Stomach (tissue), 4 donors: ENCODE measurements at regions not wholly inside any gene's neighbourhood (a gene's known extent, or its start where the extent isn't known, plus 50 kb on each side); places are given as distances from the start of the nearest gene placed in this dataset.

Experiments used
- EP300 ChIP-seq: sonication (generic); formaldehyde crosslinking; IDR thresholded peaks from one replicate; pipeline ENCODE4 v1.6.1; 2017; ENCODE audit warnings: antibody characterized with exemption
- POLR2A ChIP-seq, 4 donors: fragments of 450-650 bp; IDR thresholded peaks; one replicate each; pipeline ENCODE4 v1.6.1; 2016; ENCODE audit warnings: antibody characterized with exemption in 4 of 4, control low read depth in 2 of 4, mild to moderate bottlenecking in 1 of 4, moderate library complexity in 1 of 4
- POLR2AphosphoS5 ChIP-seq, 3 donors: sonication (generic); formaldehyde crosslinking; IDR thresholded peaks; one replicate each; pipeline ENCODE4 v1.6.1; 2016; ENCODE audit warnings: antibody characterized with exemption in 3 of 3
- TF ChIP-seq, protein P1 (sequence below), 7 experiments: fragments of 450-650 bp in 4 of 7; fragments of 200-600 bp in 3 of 7; sonication (generic) in 3 of 7; IDR thresholded peaks; one replicate each; pipeline ENCODE4 v1.5.1; 2016 to 2019; ENCODE audit warnings: antibody characterized with exemption in 7 of 7, control low read depth in 2 of 7, mild to moderate bottlenecking in 1 of 7

DNA sequence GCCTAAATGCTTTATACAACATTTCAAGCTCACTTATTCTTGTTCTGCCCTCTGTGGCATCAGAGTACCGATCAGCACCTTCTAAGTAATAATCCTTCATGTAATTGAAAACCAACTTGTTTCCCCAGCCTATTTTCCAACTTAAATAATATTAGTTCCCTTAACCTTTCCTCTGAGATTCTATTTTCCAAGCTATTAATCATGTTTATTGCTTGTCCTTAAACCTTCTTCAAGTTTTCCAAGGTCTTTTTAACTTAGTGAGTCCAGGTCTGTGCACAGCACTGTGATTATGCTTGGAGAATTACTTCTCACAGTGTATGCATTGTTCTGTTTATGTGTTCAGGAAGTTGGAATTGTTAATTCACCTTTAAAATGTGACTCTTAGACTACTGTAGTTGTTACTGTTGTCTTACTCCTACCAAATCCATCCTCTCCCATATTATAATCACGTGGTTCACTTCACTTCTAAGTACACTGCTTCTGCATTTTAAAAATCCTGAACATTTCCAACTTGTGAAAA, 1039.3 kb upstream of the FOXG1 start:
- TF ChIP-seq POLR2AphosphoS5 (IDR thresholded peaks at IDR 0.05) (no peak), POLR2A (IDR thresholded peaks at IDR 0.05) (no peak), EP300 (no peak)
- TF ChIP-seq, protein P1, sequence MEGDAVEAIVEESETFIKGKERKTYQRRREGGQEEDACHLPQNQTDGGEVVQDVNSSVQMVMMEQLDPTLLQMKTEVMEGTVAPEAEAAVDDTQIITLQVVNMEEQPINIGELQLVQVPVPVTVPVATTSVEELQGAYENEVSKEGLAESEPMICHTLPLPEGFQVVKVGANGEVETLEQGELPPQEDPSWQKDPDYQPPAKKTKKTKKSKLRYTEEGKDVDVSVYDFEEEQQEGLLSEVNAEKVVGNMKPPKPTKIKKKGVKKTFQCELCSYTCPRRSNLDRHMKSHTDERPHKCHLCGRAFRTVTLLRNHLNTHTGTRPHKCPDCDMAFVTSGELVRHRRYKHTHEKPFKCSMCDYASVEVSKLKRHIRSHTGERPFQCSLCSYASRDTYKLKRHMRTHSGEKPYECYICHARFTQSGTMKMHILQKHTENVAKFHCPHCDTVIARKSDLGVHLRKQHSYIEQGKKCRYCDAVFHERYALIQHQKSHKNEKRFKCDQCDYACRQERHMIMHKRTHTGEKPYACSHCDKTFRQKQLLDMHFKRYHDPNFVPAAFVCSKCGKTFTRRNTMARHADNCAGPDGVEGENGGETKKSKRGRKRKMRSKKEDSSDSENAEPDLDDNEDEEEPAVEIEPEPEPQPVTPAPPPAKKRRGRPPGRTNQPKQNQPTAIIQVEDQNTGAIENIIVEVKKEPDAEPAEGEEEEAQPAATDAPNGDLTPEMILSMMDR (IDR thresholded peaks at IDR 0.05): no peak
